Endodermal cell (in vitro differentiated cells): ENCODE measurements at regions not wholly inside any gene's neighbourhood (a gene's known extent, or its start where the extent isn't known, plus 50 kb on each side); places are given as distances from the start of the nearest gene placed in this dataset.

Source experiments
- DNase-seq: peaks from one replicate; pipeline ENCODE4 v3.0.0-alpha.2; 2017
- H3K27ac ChIP-seq: 2 replicates; pipeline ENCODE4 v1.5.1; 2013; ENCODE audit warnings: mild to moderate bottlenecking, low read depth, low read length, moderate library complexity
- H3K27me3 ChIP-seq: 2 replicates; pipeline ENCODE4 v1.6.1; 2013; ENCODE audit warnings: mild to moderate bottlenecking, low read length, moderate library complexity; ENCODE audit not compliant: insufficient read depth, control insufficient read depth, poor library complexity, severe bottlenecking
- H3K36me3 ChIP-seq: 2 replicates; pipeline ENCODE4 v1.7.0; 2013; ENCODE audit warnings: mild to moderate bottlenecking, low read length, moderate library complexity; ENCODE audit not compliant: control insufficient read depth, insufficient read depth
- H3K4me1 ChIP-seq: one replicate; pipeline ENCODE4 v1.7.0; 2013; ENCODE audit warnings: low read length; ENCODE audit not compliant: control insufficient read depth, insufficient read depth
- H3K4me3 ChIP-seq: 2 replicates; pipeline ENCODE4 v1.5.1; 2013; ENCODE audit warnings: mild to moderate bottlenecking, low read length, moderate library complexity
- H3K9ac ChIP-seq: 2 replicates; pipeline ENCODE4 v1.6.1; 2013; ENCODE audit warnings: mild to moderate bottlenecking, low read length, moderate library complexity; ENCODE audit not compliant: poor library complexity, severe bottlenecking; ENCODE audit errors: extremely low read depth
- H3K9me3 ChIP-seq: 2 replicates; pipeline ENCODE4 v1.6.1; 2013; ENCODE audit warnings: mild to moderate bottlenecking, low read length, moderate library complexity; ENCODE audit not compliant: control insufficient read depth
- H3K27ac Mint-ChIP-seq: 2 replicates; pipeline ENCODE4 v1.8.0; 2020; ENCODE audit warnings: mixed read lengths
- H3K27me3 Mint-ChIP-seq: 2 replicates; pipeline ENCODE4 v1.8.0; 2021; ENCODE audit warnings: mild to moderate bottlenecking, mixed read lengths; ENCODE audit not compliant: insufficient read depth
- H3K36me3 Mint-ChIP-seq: 2 replicates; pipeline ENCODE4 v1.8.0; 2020; ENCODE audit warnings: low read depth, mixed read lengths
- H3K4me1 Mint-ChIP-seq: 2 replicates; pipeline ENCODE4 v1.8.0; 2020; ENCODE audit warnings: mixed read lengths
- H3K4me3 Mint-ChIP-seq: 2 replicates; pipeline ENCODE4 v1.8.0; 2020; ENCODE audit warnings: mild to moderate bottlenecking, moderate library complexity, mixed read lengths
- H3K9me3 Mint-ChIP-seq: 2 replicates; pipeline ENCODE4 v1.8.0; 2020; ENCODE audit warnings: mild to moderate bottlenecking, mixed read lengths
- WGBS, 2 experiments: methylation state at CpG; one replicate each; pipeline versions ENCODE4 v1.1.5 to v1.1.7; 2013; ENCODE audit warnings: missing lambda C conversion rate in 2 of 2, mixed read lengths in 1 of 2; ENCODE audit not compliant: insufficient coverage in 1 of 2, insufficient read length in 1 of 2; 5-methylcytosine and 5-hydroxymethylcytosine counted together
- TF ChIP-seq, protein P1 (sequence below): fragments of 200-600 bp; sonication (generic); conservative IDR thresholded peaks from 2 replicates; pipeline ENCODE4 v1.5.0; 2021; ENCODE audit warnings: antibody characterized with exemption, mild to moderate bottlenecking

DNA sequence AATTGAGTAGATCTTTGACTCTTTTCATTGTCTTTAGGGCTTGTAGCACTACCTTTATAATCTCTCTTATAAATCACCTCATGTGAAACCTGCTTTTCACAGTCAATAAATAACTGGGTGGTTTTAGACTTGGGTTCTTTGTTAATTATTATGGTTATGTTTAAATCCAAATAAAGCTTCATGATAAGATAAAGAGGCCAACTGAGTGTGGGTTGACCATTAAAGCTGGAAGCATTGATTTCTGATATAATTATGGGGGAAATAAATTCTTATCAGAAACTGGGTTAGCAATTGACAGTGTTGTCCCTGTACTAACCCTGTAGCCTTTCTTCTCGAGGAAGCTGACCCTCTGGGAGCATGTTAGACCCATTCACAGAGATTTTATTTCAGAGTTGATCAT is 384.7 kb upstream of the LCORL start:
- H3K9ac ChIP-seq: no peak overlapping the region
- no peak overlapping the region for H3K27ac ChIP-seq
- H3K4me3 ChIP-seq: no peak overlapping the region
- no peaks in the 10 kb centered on the region for H3K27me3 ChIP-seq
- Mint-ChIP-seq H3K27me3 (no peaks in the 10 kb centered on the region), H3K4me3 (no peak overlapping the region), H3K27ac (no peak overlapping the region), H3K9me3 (no peaks in the 10 kb centered on the region), H3K4me1 (no peaks in the 10 kb centered on the region), H3K36me3 (no peaks in the 10 kb centered on the region)
- WGBS, 2 experiments: 81 to 100% methylated on average over 1 of the region's 1 CpG
- H3K9me3 ChIP-seq: no peaks in the 10 kb centered on the region
- TF ChIP-seq, protein P1, sequence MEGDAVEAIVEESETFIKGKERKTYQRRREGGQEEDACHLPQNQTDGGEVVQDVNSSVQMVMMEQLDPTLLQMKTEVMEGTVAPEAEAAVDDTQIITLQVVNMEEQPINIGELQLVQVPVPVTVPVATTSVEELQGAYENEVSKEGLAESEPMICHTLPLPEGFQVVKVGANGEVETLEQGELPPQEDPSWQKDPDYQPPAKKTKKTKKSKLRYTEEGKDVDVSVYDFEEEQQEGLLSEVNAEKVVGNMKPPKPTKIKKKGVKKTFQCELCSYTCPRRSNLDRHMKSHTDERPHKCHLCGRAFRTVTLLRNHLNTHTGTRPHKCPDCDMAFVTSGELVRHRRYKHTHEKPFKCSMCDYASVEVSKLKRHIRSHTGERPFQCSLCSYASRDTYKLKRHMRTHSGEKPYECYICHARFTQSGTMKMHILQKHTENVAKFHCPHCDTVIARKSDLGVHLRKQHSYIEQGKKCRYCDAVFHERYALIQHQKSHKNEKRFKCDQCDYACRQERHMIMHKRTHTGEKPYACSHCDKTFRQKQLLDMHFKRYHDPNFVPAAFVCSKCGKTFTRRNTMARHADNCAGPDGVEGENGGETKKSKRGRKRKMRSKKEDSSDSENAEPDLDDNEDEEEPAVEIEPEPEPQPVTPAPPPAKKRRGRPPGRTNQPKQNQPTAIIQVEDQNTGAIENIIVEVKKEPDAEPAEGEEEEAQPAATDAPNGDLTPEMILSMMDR: no peak
- no peaks in the 10 kb centered on the region for H3K4me1 ChIP-seq
- no peaks in the 10 kb centered on the region for H3K36me3 ChIP-seq
- no peak for DNase-seq

DNA sequence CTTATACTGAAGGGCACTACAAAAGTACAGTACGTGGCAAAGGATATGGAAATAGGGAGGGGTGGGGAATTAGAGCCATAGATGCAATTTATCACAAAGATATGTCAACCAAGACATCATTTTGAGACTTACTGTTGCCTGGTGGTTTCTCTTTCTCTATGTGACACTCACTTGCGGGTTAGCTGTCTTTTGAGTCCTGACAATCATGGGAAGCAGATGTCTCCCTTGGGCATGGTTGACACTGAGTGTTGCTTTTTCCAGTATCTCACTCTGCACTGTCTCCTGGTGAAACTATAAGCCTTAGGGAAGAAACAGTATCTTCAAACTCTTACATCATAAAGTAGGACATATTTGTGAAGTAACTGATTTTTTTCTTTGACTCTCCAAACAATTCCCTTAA is 383.5 kb upstream of the LCORL start:
- TF ChIP-seq, protein P1: no peak

GRCh38 chr4:18404642-18405041 is 383.1 kb upstream of the LCORL start:
- no peaks in the 10 kb centered on the region for H3K27me3 Mint-ChIP-seq
- Histone ChIP-seq H3K36me3 (no peaks in the 10 kb centered on the region), H3K4me1 (no peaks in the 10 kb centered on the region), H3K27me3 (no peaks in the 10 kb centered on the region), H3K27ac (no peak overlapping the region), H3K4me3 (no peak overlapping the region), H3K9me3 (no peaks in the 10 kb centered on the region), H3K9ac (no peak overlapping the region)
- no peak overlapping the region for H3K27ac Mint-ChIP-seq
- H3K4me3 Mint-ChIP-seq: no peak overlapping the region
- H3K36me3 Mint-ChIP-seq: no peaks in the 10 kb centered on the region
- H3K4me1 Mint-ChIP-seq: no peaks in the 10 kb centered on the region
- WGBS, 2 experiments: 88% methylated on average over 2 of the region's 2 CpGs; no CpG with 5 or more reads in 1 of the 2 experiments
- DNase-seq: no peak
- H3K9me3 Mint-ChIP-seq: no peaks in the 10 kb centered on the region
- TF ChIP-seq, protein P1: no peak

More for the DNA sequence above, 383.5 kb upstream of the LCORL start:
- Histone ChIP-seq H3K4me3 (no peak overlapping the region), H3K27me3 (no peaks in the 10 kb centered on the region), H3K4me1 (no peaks in the 10 kb centered on the region), H3K36me3 (no peaks in the 10 kb centered on the region), H3K9me3 (no peaks in the 10 kb centered on the region), H3K27ac (no peak overlapping the region), H3K9ac (no peak overlapping the region)
- DNase-seq: no peak
- H3K27ac Mint-ChIP-seq: no peak overlapping the region
- H3K27me3 Mint-ChIP-seq: no peaks in the 10 kb centered on the region
- 95% methylated on average over 2 of the region's 2 CpGs; no CpG with 5 or more reads in 1 of the 2 experiments for WGBS, 2 experiments
- no peaks in the 10 kb centered on the region for H3K4me1 Mint-ChIP-seq
- no peaks in the 10 kb centered on the region for H3K36me3 Mint-ChIP-seq
- no peaks in the 10 kb centered on the region for H3K9me3 Mint-ChIP-seq
- H3K4me3 Mint-ChIP-seq: no peak overlapping the region
